ENCODE measurements at regions not wholly inside any gene's neighbourhood (a gene's known extent, or its start where the extent isn't known, plus 50 kb on each side); places are given as distances from the start of the nearest gene placed in this dataset.
"Not testable (repeated sequence)": the region's sequence is repeated elsewhere in the genome, so short reads cannot be mapped to it uniquely, and the experiment has no call there.

- no peak for DNase-seq (ENCODE audit: low spot score)
- no peak for ATAC-seq
Measured at GRCh38 chr3:39558775-39559306, 91.4 kb downstream of the MOBP start.

DNA sequence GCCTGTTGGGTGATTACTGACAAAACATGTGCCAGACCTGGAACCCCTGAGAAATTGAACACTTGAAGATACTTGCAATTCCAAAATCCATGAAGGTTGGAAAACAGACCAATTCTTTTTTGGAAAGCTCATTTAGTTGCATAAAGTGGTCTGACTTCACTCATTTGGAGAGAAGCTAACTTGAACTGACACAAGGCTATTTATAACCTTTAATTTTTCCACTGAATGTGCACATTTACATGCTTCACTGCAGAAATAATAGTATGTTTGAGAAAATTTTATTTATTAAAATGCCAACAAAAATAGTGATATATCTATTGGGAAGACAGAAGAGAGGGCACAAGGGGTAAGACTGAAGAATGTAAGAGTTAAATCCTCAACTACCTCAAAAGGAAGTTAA, 92.1 kb downstream of the MOBP start:
- ATAC-seq = no peak
- DNase-seq (ENCODE audit: low spot score) = no peak

- DNase-seq (ENCODE audit: low spot score) (no peak), ATAC-seq (no peak)
Measured at GRCh38 chr3:39568508-39568907, 101.0 kb downstream of the MOBP start.

DNA sequence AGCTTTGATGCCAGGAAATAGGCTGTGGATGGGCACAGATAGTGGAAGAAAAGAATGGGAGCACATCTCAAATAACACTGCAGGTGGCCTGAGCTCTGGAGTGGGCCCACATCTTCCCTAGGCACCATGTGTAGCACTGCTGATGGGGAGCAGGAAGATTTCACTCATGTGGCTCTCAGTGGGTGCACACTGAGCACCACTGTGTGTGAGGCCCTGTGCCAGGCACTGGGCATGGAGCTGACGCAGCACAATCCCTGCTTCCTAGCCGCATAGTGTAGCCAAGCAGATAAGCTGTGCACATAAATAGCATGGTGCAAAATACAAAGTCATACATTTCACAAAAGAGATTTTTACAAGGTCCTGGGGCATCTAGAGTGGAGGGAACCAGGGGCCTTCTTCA, 101.6 kb downstream of the MOBP start:
- ATAC-seq (no peak), DNase-seq (ENCODE audit: low spot score) (no peak)

DNA sequence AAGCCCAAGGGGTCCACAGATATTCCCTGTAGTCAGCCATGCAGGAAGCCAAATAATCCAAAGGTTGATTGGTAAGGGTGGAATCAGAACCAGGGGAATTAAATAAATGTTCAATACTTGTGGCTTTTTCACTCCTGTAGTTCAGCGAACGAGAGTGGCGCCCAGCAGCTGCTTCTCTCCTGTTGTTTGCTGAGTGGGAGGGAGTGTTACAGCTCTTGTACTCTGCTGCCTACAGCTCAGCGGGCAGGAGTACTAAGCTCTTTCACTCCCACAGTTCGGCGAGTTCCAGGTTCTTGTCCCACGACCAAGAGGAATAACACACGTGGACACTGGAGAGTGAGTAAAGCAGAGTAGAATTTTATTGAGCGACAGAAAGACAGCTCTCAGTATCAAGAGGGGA, 105.9 kb downstream of the MOBP start:
- no peak for DNase-seq (ENCODE audit: low spot score)
- no peak for ATAC-seq

- DNase-seq (ENCODE audit: low spot score) (no peak), ATAC-seq (no peak)
Measured at GRCh38 chr3:39577541-39577940, 110.1 kb downstream of the MOBP start.

- DNase-seq (ENCODE audit: low spot score); ATAC-seq: not testable (repeated sequence)
Measured at GRCh38 chr3:39586215-39586614, 118.7 kb downstream of the MOBP start.

DNA sequence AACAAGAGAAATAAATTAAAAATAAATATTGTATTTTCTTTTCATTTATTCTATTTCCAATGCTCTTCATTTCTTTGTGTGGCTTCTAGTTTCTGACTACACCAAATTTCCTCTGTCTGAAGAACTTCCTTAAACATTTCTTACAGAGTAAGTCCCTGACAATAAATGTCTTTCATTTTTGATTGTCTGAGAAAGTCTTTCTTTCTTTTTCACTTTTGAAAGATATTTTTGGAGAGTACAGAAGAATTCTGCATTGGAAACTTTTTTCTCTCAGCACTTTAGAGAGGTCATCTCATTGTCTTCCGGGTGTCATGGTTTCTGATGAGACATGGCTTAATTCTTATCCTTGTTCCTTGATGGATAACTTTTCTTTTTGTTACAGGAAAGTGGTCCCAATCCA, 119.6 kb downstream of the MOBP start:
- DNase-seq (ENCODE audit: low spot score) (no peak), ATAC-seq (no peak)

DNA sequence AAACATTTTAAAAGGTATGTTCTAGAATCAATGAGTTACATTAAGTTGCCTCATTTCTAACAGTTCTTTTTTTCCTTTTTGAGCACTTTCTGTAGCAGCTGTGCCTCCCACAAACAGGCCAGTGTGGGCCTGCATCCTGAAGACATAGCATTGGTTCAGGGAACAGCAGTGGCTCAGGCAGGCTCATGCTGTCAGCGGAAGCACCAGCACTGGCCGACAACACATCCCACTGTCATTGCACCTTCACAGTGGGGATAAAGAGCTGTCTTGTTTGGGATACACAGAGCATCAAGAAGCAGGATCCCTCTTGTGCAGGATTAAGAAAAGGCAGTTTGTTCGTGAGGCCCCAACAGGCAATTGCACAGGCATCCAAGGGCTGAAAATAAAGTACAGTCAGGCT, 123.3 kb downstream of the MOBP start:
- no peak for DNase-seq (ENCODE audit: low spot score)
- ATAC-seq = no peak

DNA sequence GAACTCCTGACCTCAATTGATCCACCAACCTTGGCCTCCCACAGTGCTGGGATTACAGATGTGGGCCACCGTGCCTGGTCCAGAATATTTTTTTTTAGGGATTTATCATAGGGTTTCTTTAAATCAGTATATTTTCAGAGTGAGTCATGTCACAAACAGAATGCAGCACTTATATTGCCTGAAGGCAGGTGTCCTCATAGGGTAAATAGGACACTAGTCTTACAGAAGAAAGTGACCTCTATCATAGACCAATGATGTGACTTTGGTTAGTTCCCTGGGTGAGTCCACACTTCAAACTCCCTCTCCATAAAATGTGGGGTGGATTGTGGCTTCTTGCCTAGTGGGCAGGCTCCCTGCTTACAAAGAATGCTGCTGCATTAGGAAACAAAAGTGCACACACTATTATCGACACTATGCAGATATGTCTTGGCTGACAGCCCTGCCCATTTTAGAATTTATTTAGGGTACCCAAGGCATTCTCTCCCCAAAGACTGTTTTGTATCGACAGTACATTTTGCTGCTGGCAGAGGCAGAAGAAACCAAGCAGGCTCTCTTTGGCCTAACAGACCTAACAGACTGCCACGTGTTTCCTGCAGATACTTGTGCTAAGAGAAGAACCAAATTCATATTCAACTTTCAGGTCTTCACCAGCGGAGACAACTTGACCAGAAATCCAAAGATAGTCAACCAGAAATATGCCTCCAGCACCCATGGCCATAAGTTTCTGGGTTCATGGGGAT, 125.0 kb downstream of the MOBP start:
- ATAC-seq (no peak), DNase-seq (ENCODE audit: low spot score) (no peak)

DNA sequence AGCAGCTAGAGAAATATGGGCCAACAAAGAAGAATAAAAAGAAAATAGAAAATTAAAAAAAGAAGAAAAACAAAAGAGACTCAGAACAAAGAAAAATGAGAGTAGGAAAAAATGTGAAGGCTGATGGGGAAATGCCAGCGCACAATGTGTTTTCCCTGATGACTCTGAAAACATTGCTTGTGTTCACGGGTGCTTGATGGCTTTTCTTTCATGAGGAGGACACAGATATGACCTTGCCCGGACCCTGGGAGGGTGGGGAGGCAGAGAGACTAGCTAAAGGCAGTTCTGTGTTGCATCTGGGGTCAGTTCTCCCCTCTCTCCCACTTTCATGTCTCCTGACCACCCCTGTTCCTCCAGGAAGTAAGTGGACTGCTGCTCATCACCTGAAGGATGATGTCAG, 125.9 kb downstream of the MOBP start:
- ATAC-seq (no peak), DNase-seq (ENCODE audit: low spot score) (no peak)

GRCh38 chr3:39601241-39601640, 133.8 kb downstream of the MOBP start:
- DNase-seq (ENCODE audit: low spot score) (no peak), ATAC-seq (no peak)

DNA sequence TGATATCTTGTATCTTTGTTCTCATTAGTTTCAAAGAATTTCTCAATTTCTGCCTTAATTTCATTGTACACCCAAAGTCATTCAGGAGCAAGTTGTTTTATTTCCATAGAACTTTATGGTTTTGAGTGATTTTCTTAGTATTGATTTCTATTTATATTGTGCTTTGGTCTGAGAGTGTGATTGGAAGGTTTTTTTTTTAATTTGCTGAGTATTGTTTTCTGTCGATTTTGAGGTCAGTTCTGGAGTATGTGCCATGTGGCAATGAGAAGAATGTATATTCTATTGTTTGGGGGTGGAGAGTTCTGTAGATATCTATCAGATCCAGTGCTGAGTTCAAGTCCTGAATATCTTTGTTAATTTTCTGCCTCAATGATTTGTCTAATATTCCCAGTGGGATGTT, 138.4 kb downstream of the MOBP start:
- ATAC-seq = no peak
- no peak for DNase-seq (ENCODE audit: low spot score)

- ATAC-seq = no peak
- DNase-seq (ENCODE audit: low spot score) = no peak
Measured at GRCh38 chr3:39626198-39626597, 158.7 kb downstream of the MOBP start.

GRCh38 chr3:39631136-39631535, 163.7 kb downstream of the MOBP start:
- ATAC-seq (no peak), DNase-seq (ENCODE audit: low spot score) (no peak)

DNA sequence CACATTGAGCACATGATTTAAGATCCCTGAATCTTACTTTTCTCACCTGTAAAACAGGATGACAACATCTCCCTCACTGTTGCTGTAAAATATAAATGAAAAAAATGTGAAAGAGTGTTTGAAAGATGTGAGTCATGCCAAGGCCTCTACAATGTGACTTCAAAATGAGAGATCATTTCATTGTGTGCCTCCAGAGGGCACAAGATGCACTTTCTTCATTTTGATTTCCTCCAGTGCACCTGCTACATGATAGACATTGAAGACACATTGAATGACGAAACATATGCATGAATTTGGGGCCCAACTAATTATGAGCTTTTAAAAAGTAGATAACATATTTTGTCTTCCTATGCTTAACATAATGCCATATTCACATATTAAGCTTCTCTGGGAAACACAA, 170.3 kb downstream of the MOBP start:
- no peak for ATAC-seq
- no peak for DNase-seq (ENCODE audit: low spot score)

DNA sequence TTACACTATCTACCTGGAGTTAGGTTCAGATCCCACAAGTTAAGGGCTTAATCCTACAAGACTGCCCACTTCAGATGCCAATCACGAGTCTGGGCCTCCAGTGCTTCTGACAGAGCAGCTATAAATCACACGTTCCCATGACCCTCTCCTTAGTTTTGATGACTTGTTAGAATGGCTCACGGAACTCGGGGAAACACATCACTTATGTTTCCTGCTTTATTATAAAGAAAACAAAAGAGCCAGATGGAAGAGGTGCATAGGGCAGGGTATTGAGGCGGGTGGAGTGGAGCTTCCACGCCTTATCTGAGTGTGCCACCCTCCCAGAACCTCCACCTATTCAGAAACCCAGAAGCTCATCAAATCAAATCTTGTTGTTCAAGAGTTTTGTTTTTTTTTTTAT, 170.8 kb downstream of the MOBP start:
- no peak for ATAC-seq
- DNase-seq (ENCODE audit: low spot score) = no peak

DNA sequence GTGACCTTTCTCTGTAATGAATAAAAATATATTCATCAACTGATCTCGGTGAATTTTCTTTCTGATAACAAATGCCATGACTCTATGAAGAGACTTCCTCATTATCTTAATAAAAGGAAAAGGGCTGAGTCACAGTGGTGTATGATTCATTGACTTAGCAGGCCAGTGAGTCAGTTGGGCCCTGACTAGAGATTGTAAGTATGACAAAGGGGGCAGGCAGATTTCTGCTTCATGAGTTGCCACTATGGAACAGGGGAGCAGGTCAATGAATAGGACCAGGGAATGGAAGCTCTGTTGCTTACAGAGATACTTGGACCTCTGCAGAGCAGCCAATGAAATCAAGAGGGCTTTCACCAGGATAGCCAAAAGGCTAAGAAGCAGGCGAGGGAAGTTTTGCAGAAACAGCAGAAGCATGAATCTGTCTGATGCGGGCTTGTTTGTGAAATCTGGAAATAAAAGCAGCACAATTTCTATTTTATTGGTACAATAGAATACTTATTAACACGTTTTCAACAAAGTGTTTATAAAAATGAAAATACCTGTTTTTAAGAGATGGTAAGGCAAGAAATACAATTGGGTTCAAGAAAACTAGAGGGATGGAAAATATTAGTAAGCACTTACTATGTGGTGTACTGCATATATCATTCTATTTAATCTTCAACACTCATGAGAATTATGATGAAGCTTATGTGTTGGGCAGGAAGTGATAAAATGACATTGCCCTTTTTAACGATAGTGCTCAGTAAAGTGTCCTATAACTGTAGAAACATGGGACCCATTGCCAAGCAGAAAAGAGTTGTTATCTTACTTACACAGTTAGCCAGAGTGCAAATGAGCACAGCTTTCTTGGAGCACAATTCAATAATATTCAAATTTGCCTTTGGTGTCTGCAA, 169.8 kb upstream of the MYRIP start:
- peak; percentile 26 for ATAC-seq
- DNase-seq (ENCODE audit: low spot score) = no peak

GRCh38 chr3:39641274-39641673, 168.1 kb upstream of the MYRIP start:
- no peak for DNase-seq (ENCODE audit: low spot score)

GRCh38 chr3:39644176-39644575, 165.2 kb upstream of the MYRIP start:
- DNase-seq (ENCODE audit: low spot score) = no peak
- no peak for ATAC-seq

More at GRCh38 chr3:39641274-39641673, 168.1 kb upstream of the MYRIP start:
- ATAC-seq = no peak

- not testable (repeated sequence) for ATAC-seq; DNase-seq (ENCODE audit: low spot score)
Measured at GRCh38 chr3:39651256-39651655, 158.2 kb upstream of the MYRIP start.

Measured in left lobe of liver (tissue), 2 donors.